ENCODE measurements at regions not wholly inside any gene's neighbourhood (a gene's known extent, or its start where the extent isn't known, plus 50 kb on each side); places are given as distances from the start of the nearest gene placed in this dataset.

- H3K4me1 Mint-ChIP-seq (ENCODE audit: low read depth, unreplicated experiment), result no peaks in the 10 kb centered on the region
- no peaks in the 10 kb centered on the region for H3K4me1 ChIP-seq
- no TSS peak for BruUV-seq (replicated peaks)
- no peak overlapping the region for H3K4me3 Mint-ChIP-seq (ENCODE audit: unreplicated experiment)
- H3K9me3 Mint-ChIP-seq (ENCODE audit: unreplicated experiment), result no peaks in the 10 kb centered on the region
- H3K27me3 ChIP-seq (replicated peaks; ENCODE audit: control insufficient read depth, insufficient read depth, low read length), result no peaks in the 10 kb centered on the region
- no peaks in the 10 kb centered on the region for H3K36me3 Mint-ChIP-seq (ENCODE audit: insufficient read depth, unreplicated experiment)
- no peak overlapping the region for H3K4me3 ChIP-seq (ENCODE audit: low read depth, low read length)
- ChIA-PET POLR2A (no interaction called here), CTCF (no interaction called here)
- H3K27ac Mint-ChIP-seq (ENCODE audit: unreplicated experiment), result no peak overlapping the region
- no peaks in the 10 kb centered on the region; the same call in 1 of the 2 replicates for H3K9me3 ChIP-seq
- no peaks in the 10 kb centered on the region for H3K27me3 Mint-ChIP-seq (ENCODE audit: insufficient read depth, unreplicated experiment)
- no peak for DNase-seq
- intact Hi-C loops (cut with micrococcal nuclease; ENCODE audit: unreplicated experiment), result loop anchor here (5.0 kb wide), 1 partner anchor 305 kb away; no protein-coding TSS in a partner anchor
- no peaks in the 10 kb centered on the region for H3K36me3 ChIP-seq (ENCODE audit: control insufficient read depth, insufficient read depth, low read length)
- TF ChIP-seq, protein P1, sequence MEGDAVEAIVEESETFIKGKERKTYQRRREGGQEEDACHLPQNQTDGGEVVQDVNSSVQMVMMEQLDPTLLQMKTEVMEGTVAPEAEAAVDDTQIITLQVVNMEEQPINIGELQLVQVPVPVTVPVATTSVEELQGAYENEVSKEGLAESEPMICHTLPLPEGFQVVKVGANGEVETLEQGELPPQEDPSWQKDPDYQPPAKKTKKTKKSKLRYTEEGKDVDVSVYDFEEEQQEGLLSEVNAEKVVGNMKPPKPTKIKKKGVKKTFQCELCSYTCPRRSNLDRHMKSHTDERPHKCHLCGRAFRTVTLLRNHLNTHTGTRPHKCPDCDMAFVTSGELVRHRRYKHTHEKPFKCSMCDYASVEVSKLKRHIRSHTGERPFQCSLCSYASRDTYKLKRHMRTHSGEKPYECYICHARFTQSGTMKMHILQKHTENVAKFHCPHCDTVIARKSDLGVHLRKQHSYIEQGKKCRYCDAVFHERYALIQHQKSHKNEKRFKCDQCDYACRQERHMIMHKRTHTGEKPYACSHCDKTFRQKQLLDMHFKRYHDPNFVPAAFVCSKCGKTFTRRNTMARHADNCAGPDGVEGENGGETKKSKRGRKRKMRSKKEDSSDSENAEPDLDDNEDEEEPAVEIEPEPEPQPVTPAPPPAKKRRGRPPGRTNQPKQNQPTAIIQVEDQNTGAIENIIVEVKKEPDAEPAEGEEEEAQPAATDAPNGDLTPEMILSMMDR (IDR thresholded peaks at IDR 0.05; ENCODE audit: insufficient read depth in 1 of 2, low read depth in 1 of 2, low read length in 1 of 2, severe bottlenecking in 1 of 2, unreplicated experiment in 1 of 2), result no peak
Measured at GRCh38 chr6:91387290-91388059, 800.6 kb upstream of the MAP3K7 start.

DNA sequence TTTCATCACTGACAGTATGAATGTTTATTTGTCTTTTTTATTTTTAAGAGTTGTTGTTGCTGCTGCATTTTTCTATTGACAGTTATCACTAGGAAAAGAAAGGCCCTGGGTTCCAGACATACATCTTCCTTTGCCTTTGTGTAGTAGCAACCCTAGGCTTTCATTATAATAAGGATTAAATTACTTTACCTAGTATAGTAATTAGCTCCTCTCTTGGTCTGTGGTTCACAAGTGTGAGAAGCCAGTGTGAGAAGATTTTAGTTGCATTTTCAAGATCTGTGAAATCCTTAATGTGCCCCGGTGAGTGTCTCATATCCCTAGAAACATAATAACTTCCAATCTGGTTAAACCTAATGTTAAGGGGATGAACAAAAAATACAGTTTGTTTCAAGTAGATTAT is 799.3 kb upstream of the MAP3K7 start:
- H3K27me3 Mint-ChIP-seq (ENCODE audit: insufficient read depth, unreplicated experiment), result no peaks in the 10 kb centered on the region
- no peaks in the 10 kb centered on the region for H3K36me3 ChIP-seq (ENCODE audit: control insufficient read depth, insufficient read depth, low read length)
- BruUV-seq (replicated peaks), result no TSS peak
- no peaks in the 10 kb centered on the region for H3K36me3 Mint-ChIP-seq (ENCODE audit: insufficient read depth, unreplicated experiment)
- H3K9me3 Mint-ChIP-seq (ENCODE audit: unreplicated experiment), result no peaks in the 10 kb centered on the region
- H3K4me1 ChIP-seq, result no peaks in the 10 kb centered on the region
- no peak overlapping the region for H3K27ac Mint-ChIP-seq (ENCODE audit: unreplicated experiment)
- TF ChIP-seq, protein P1 (IDR thresholded peaks at IDR 0.05; ENCODE audit: insufficient read depth in 1 of 2, low read depth in 1 of 2, low read length in 1 of 2, severe bottlenecking in 1 of 2, unreplicated experiment in 1 of 2), result no peak
- no peak overlapping the region for H3K4me3 Mint-ChIP-seq (ENCODE audit: unreplicated experiment)
- no peaks in the 10 kb centered on the region; the same call in 1 of the 2 replicates for H3K9me3 ChIP-seq
- no peak for DNase-seq
- POLR2A ChIA-PET, result no interaction called here
- intact Hi-C loops (cut with micrococcal nuclease; ENCODE audit: unreplicated experiment), result loop anchor here (5.0 kb wide), 1 partner anchor 304 kb away; no protein-coding TSS in a partner anchor
- H3K4me3 ChIP-seq (ENCODE audit: low read depth, low read length), result no peak overlapping the region
- H3K4me1 Mint-ChIP-seq (ENCODE audit: low read depth, unreplicated experiment), result no peaks in the 10 kb centered on the region
- no peaks in the 10 kb centered on the region for H3K27me3 ChIP-seq (replicated peaks; ENCODE audit: control insufficient read depth, insufficient read depth, low read length)
- CTCF ChIA-PET, result no interaction called here

DNA sequence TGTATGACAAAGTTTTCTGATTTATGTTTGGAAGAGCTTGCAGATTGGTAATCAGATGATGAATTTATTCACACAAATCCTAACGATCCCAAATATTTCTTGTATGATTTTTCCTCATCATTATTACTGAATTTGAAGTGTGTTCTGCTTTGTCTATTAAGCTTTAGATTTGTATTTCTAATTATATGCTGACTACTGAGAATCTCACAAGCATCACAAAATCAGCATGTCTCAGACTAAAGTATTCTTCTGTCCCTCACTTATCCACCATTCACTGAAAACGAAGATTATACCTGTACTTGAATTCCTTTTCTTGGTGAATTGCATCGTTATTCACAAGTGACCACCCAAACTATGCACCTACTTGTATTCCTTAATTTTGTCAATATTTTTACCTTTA is 796.3 kb upstream of the MAP3K7 start:
- H3K27me3 Mint-ChIP-seq (ENCODE audit: insufficient read depth, unreplicated experiment), result no peaks in the 10 kb centered on the region

More for the DNA sequence above, 796.3 kb upstream of the MAP3K7 start:
- BruUV-seq (replicated peaks), result no TSS peak
- H3K36me3 Mint-ChIP-seq (ENCODE audit: insufficient read depth, unreplicated experiment), result no peaks in the 10 kb centered on the region
- H3K9me3 Mint-ChIP-seq (ENCODE audit: unreplicated experiment), result no peaks in the 10 kb centered on the region
- no peaks in the 10 kb centered on the region for H3K4me1 ChIP-seq
- H3K4me3 Mint-ChIP-seq (ENCODE audit: unreplicated experiment), result no peak overlapping the region
- no peaks in the 10 kb centered on the region for H3K4me1 Mint-ChIP-seq (ENCODE audit: low read depth, unreplicated experiment)
- H3K27me3 ChIP-seq (replicated peaks; ENCODE audit: control insufficient read depth, insufficient read depth, low read length), result no peaks in the 10 kb centered on the region
- no peak overlapping the region for H3K4me3 ChIP-seq (ENCODE audit: low read depth, low read length)
- TF ChIP-seq, protein P1 (IDR thresholded peaks at IDR 0.05; ENCODE audit: insufficient read depth in 1 of 2, low read depth in 1 of 2, low read length in 1 of 2, severe bottlenecking in 1 of 2, unreplicated experiment in 1 of 2), result no peak
- H3K36me3 ChIP-seq (ENCODE audit: control insufficient read depth, insufficient read depth, low read length), result no peaks in the 10 kb centered on the region
- POLR2A ChIA-PET, result no interaction called here
- H3K9me3 ChIP-seq, result no peaks in the 10 kb centered on the region; the same call in 1 of the 2 replicates
- CTCF ChIA-PET, result no interaction called here
- intact Hi-C loops (cut with micrococcal nuclease; ENCODE audit: unreplicated experiment), result no loop called here
- no peak overlapping the region for H3K27ac Mint-ChIP-seq (ENCODE audit: unreplicated experiment)
- DNase-seq, result no peak

Data from Caco-2 (cell line).